Astrocyte (in vitro differentiated cells and primary cell): ENCODE measurements at regions not wholly inside any gene's neighbourhood (a gene's known extent, or its start where the extent isn't known, plus 50 kb on each side); places are given as distances from the start of the nearest gene placed in this dataset.

Experiments
- DNase-seq: peaks from one replicate; pipeline ENCODE4 v3.0.0-alpha.2; 2010; ENCODE audit warnings: low read depth
- FAIRE-seq: peaks from 2 replicates; lab custom pipeline; 2011; peaks lifted over from hg19 to GRCh38; lab: Jason Lieb, UNC
- H2AFZ ChIP-seq: 2 replicates; pipeline ENCODE4 v1.6.0; 2012; ENCODE audit warnings: low read depth, low read length, inconsistent platforms
- H3K27ac ChIP-seq: 2 replicates; pipeline ENCODE4 v1.5.1; 2011; ENCODE audit warnings: low read depth, low read length, inconsistent platforms
- H3K27me3 ChIP-seq: 2 replicates; pipeline ENCODE4 v1.6.0; 2011; ENCODE audit warnings: low read length, inconsistent platforms; ENCODE audit not compliant: insufficient read depth
- H3K36me3 ChIP-seq: 2 replicates; pipeline ENCODE4 v1.5.1; 2011; ENCODE audit warnings: low read length, inconsistent platforms; ENCODE audit not compliant: insufficient read depth
- H3K4me1 ChIP-seq: 2 replicates; pipeline ENCODE4 v1.5.1; 2011; ENCODE audit warnings: low read length, inconsistent platforms; ENCODE audit not compliant: insufficient read depth
- H3K4me2 ChIP-seq: 2 replicates; pipeline ENCODE4 v1.6.0; 2012; ENCODE audit warnings: low read length, inconsistent platforms
- H3K4me3 ChIP-seq: 2 replicates; pipeline ENCODE4 v1.5.1; 2011; ENCODE audit warnings: low read depth, mild to moderate bottlenecking, low read length, inconsistent platforms; ENCODE audit not compliant: insufficient read depth
- H3K79me2 ChIP-seq: 2 replicates; pipeline ENCODE4 v1.6.0; 2012; ENCODE audit warnings: mild to moderate bottlenecking, low read length, inconsistent platforms; ENCODE audit not compliant: insufficient read depth
- H3K9ac ChIP-seq: 2 replicates; pipeline ENCODE4 v1.6.0; 2012; ENCODE audit warnings: mild to moderate bottlenecking, low read length, inconsistent platforms
- H3K9me3 ChIP-seq: 2 replicates; pipeline ENCODE4 v1.5.1; 2012; ENCODE audit warnings: low read depth, mild to moderate bottlenecking, low read length, inconsistent platforms; ENCODE audit not compliant: insufficient read depth
- H4K20me1 ChIP-seq: 2 replicates; pipeline ENCODE4 v1.6.0; 2012; ENCODE audit warnings: low read length, inconsistent platforms; ENCODE audit not compliant: insufficient read depth
- H3K27ac Mint-ChIP-seq: one replicate; pipeline ENCODE4 v1.8.0; 2021; ENCODE audit warnings: mild to moderate bottlenecking, mixed read lengths; ENCODE audit not compliant: unreplicated experiment
- H3K27me3 Mint-ChIP-seq: one replicate; pipeline ENCODE4 v1.8.0; 2021; ENCODE audit warnings: low read depth, mixed read lengths; ENCODE audit not compliant: unreplicated experiment
- H3K36me3 Mint-ChIP-seq: one replicate; pipeline ENCODE4 v1.8.0; 2021; ENCODE audit warnings: low read depth, mixed read lengths; ENCODE audit not compliant: unreplicated experiment
- H3K4me1 Mint-ChIP-seq: one replicate; pipeline ENCODE4 v1.8.0; 2021; ENCODE audit warnings: low read depth, mixed read lengths; ENCODE audit not compliant: unreplicated experiment
- H3K4me3 Mint-ChIP-seq: one replicate; pipeline ENCODE4 v1.8.0; 2021; ENCODE audit warnings: mild to moderate bottlenecking, moderate library complexity, mixed read lengths; ENCODE audit not compliant: unreplicated experiment
- H3K9me3 Mint-ChIP-seq: one replicate; pipeline ENCODE4 v1.8.0; 2021; ENCODE audit warnings: mild to moderate bottlenecking, mixed read lengths; ENCODE audit not compliant: unreplicated experiment
- EZH2 ChIP-seq: IDR thresholded peaks from 2 replicates; pipeline ENCODE4 v1.6.1; 2012; ENCODE audit warnings: mild to moderate bottlenecking, low read length, inconsistent platforms; ENCODE audit not compliant: insufficient read depth
- TF ChIP-seq, protein P1 (sequence below): IDR thresholded peaks from 2 replicates; pipeline ENCODE4 v1.5.1; 2011; ENCODE audit warnings: low read depth, mild to moderate bottlenecking, inconsistent platforms, low read length, moderate library complexity; ENCODE audit not compliant: insufficient read depth

DNA sequence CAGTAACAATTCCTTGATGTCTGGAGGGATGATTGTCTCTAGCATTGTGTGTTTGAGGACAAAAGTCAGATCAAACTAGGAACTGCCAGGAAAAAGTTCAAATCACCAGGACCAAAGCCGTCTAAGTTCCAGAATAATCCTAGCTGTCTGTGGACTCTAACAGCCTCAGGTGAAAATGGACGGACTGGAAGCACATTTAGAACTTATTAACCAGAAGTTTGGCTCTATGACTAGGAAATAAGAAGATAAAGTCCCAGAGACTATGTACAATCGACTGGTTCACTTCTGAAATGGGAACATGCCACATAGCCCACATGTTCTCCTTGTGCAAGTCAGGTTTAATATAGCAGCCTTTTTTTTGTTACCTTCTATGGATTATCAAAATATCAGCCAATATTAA, 50.6 kb upstream of the SGO1 start:
- H3K9me3 ChIP-seq: no peaks in the 10 kb centered on the region

More for the DNA sequence above, 50.6 kb upstream of the SGO1 start:
- no peak overlapping the region for H3K4me3 Mint-ChIP-seq
- no peaks in the 10 kb centered on the region for H3K79me2 ChIP-seq
- no peak overlapping the region for H3K27ac Mint-ChIP-seq
- no peaks in the 10 kb centered on the region for H3K9me3 Mint-ChIP-seq
- FAIRE-seq: no peak
- no peak overlapping the region for H3K4me2 ChIP-seq
- DNase-seq: no peak
- no peaks in the 10 kb centered on the region for H3K36me3 ChIP-seq
- H2AFZ ChIP-seq: no peak overlapping the region
- peaks cover 2% of the 10 kb centered on the region for H3K36me3 Mint-ChIP-seq
- no peaks in the 10 kb centered on the region for H3K27me3 Mint-ChIP-seq
- no peaks in the 10 kb centered on the region for H4K20me1 ChIP-seq
- H3K4me1 ChIP-seq: no peaks in the 10 kb centered on the region
- no peaks in the 10 kb centered on the region for H3K4me1 Mint-ChIP-seq
- no peak overlapping the region for H3K9ac ChIP-seq
- no peak overlapping the region for H3K27ac ChIP-seq
- H3K27me3 ChIP-seq: peaks cover 3% of the 10 kb centered on the region
- no peak overlapping the region for H3K4me3 ChIP-seq
- TF ChIP-seq, protein P1, sequence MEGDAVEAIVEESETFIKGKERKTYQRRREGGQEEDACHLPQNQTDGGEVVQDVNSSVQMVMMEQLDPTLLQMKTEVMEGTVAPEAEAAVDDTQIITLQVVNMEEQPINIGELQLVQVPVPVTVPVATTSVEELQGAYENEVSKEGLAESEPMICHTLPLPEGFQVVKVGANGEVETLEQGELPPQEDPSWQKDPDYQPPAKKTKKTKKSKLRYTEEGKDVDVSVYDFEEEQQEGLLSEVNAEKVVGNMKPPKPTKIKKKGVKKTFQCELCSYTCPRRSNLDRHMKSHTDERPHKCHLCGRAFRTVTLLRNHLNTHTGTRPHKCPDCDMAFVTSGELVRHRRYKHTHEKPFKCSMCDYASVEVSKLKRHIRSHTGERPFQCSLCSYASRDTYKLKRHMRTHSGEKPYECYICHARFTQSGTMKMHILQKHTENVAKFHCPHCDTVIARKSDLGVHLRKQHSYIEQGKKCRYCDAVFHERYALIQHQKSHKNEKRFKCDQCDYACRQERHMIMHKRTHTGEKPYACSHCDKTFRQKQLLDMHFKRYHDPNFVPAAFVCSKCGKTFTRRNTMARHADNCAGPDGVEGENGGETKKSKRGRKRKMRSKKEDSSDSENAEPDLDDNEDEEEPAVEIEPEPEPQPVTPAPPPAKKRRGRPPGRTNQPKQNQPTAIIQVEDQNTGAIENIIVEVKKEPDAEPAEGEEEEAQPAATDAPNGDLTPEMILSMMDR: no peak
- no peak for TF ChIP-seq EZH2
